NT2/D1 (cell line): ENCODE measurements at regions not wholly inside any gene's neighbourhood (a gene's known extent, or its start where the extent isn't known, plus 50 kb on each side); places are given as distances from the start of the nearest gene placed in this dataset.

ENCODE experiments used
- YY1 ChIP-seq: IDR thresholded peaks from 2 replicates; pipeline ENCODE4 v1.6.1; 2011; ENCODE audit not compliant: insufficient read length, insufficient read depth
- ZNF274 ChIP-seq: IDR thresholded peaks from 2 replicates; pipeline ENCODE4 v1.6.1; 2011; ENCODE audit warnings: mild to moderate bottlenecking, low read depth, low read length

DNA sequence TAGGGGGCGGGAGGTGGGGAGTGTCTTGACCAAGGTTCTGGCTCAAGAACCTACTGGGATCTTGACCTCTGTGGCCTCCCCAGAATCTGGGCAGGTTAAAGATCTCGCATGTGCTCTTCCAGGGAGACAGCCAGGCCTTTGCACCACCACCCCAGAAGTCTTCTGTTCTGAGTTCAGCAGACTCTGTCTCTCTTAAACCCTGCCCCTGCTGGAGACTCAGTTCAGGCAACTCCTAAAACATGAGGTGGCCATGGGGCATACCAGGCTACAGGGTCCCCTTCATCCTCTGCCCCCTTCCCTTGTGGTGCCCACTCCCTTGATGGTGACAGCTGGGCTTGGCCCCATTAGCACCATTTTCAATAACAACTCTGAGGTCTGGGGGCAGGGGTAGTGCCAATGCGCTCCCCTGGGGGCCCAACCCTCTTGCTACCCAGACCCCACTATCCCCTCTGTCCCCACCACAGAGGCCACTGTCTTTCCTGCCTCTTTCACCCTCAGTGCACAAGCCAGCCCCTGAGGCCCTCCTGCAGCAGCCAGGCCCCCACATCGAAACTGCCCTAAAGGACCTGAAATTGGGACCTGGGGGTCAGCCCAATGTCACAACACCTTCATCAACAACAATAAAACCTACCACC, 132.7 kb upstream of the RUNX3 start:
- no peak for TF ChIP-seq YY1
- TF ChIP-seq ZNF274, result no peak
